Breast epithelium (tissue), 3 donors: ENCODE measurements at regions not wholly inside any gene's neighbourhood (a gene's known extent, or its start where the extent isn't known, plus 50 kb on each side); places are given as distances from the start of the nearest gene placed in this dataset.

Experiments
- CTCF ChIP-seq, 3 donors: fragments of 450-650 bp; IDR thresholded peaks; one replicate each; pipeline ENCODE4 v1.5.1; 2016 to 2017; ENCODE audit warnings: antibody characterized with exemption in 3 of 3, mild to moderate bottlenecking in 3 of 3, moderate library complexity in 3 of 3
- POLR2A ChIP-seq: fragments of 450-650 bp; IDR thresholded peaks from one replicate; pipeline ENCODE4 v1.6.1; 2016; ENCODE audit warnings: antibody characterized with exemption, mild to moderate bottlenecking, moderate library complexity
- POLR2AphosphoS5 ChIP-seq, 3 donors: sonication (generic); formaldehyde crosslinking; IDR thresholded peaks; one replicate each; pipeline ENCODE4 v1.6.1; 2017; ENCODE audit warnings: antibody characterized with exemption in 3 of 3

DNA sequence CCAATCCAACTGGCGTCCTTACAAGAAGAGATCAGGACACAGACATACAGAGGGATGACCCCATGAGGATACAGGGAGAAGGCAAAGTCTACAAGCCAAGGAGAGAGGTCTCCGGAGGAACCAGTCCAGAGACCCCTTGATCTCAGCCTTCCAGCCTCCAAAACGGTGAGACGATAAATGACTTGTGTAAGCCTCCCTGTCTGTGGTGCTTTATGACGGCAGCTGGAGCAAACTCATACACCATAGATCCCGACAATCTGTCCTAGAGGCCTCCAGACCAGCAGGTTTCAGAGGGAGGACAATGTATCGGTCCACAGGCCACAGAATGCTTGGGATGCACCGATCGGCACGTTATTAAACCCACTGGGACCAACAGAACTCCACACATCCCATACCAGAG, 383.3 kb downstream of the SHANK2 start:
- TF ChIP-seq CTCF (IDR thresholded peaks at IDR 0.05) (no peak), POLR2A (no peak), POLR2AphosphoS5 (IDR thresholded peaks at IDR 0.05) (no peak)
